ENCODE measurements at regions not wholly inside any gene's neighbourhood (a gene's known extent, or its start where the extent isn't known, plus 50 kb on each side); places are given as distances from the start of the nearest gene placed in this dataset.

- peaks cover 13% of the 10 kb centered on the region for H3K4me1 ChIP-seq (replicated peaks; ENCODE audit: insufficient read depth)
- ChIA-PET POLR2A (ENCODE audit: unreplicated experiment) (no interaction called here), CTCF (no interaction called here)
- no peak for DNase-seq
- no peaks in the 10 kb centered on the region for H4K20me1 ChIP-seq (ENCODE audit: insufficient read depth)
- H3K27me3 ChIP-seq (ENCODE audit: insufficient read depth, low read depth) = no peaks in the 10 kb centered on the region
- no peaks in the 10 kb centered on the region for H3K9me3 ChIP-seq (ENCODE audit: insufficient read depth, low read depth)
- no peak overlapping the region for H3K4me3 ChIP-seq
- H3F3A ChIP-seq (ENCODE audit: insufficient read depth, low read depth) = peaks cover 4% of the 10 kb centered on the region; the same call in 1 of the 2 replicates
- H3K79me2 ChIP-seq (ENCODE audit: low read depth) = no peaks in the 10 kb centered on the region
- H3K4me2 ChIP-seq = no peak overlapping the region
- intact Hi-C loops (cut with micrococcal nuclease; ENCODE audit: unreplicated experiment) = no loop called here
- no TSS peak for BruUV-seq (replicated peaks)
- H3K9me2 ChIP-seq (ENCODE audit: insufficient read depth) = no peaks in the 10 kb centered on the region
- no peak overlapping the region for H3K27ac ChIP-seq
- H3K36me3 ChIP-seq (ENCODE audit: low read depth) = no peaks in the 10 kb centered on the region
- no peak for TF ChIP-seq EZH2 (IDR thresholded peaks at IDR 0.05; ENCODE audit: low read depth)
- no peak for TF ChIP-seq CTCF (conservative IDR thresholded peaks at IDR 0.05)
- no peak overlapping the region for H2AFZ ChIP-seq
These were observed 80.4 kb upstream of the TRPC4 start for GRCh38 chr13:37950016-37950415.

- H3K9me3 ChIP-seq (ENCODE audit: insufficient read depth, low read depth) = no peaks in the 10 kb centered on the region
- no peak overlapping the region for H3K4me2 ChIP-seq
- no peaks in the 10 kb centered on the region for H3K9me2 ChIP-seq (ENCODE audit: insufficient read depth)
- DNase-seq = no peak
- H3K4me1 ChIP-seq (replicated peaks; ENCODE audit: insufficient read depth) = no peaks in the 10 kb centered on the region
- BruUV-seq (replicated peaks) = no TSS peak
- no peaks in the 10 kb centered on the region for H3K27me3 ChIP-seq (ENCODE audit: insufficient read depth, low read depth)
- CTCF ChIA-PET = no interaction called here
- POLR2A ChIA-PET (ENCODE audit: unreplicated experiment) = no interaction called here
- intact Hi-C loops (cut with micrococcal nuclease; ENCODE audit: unreplicated experiment) = no loop called here
- H4K20me1 ChIP-seq (ENCODE audit: insufficient read depth) = no peaks in the 10 kb centered on the region
- H3K36me3 ChIP-seq (ENCODE audit: low read depth) = no peaks in the 10 kb centered on the region
- no peak overlapping the region for H3K4me3 ChIP-seq
- H2AFZ ChIP-seq = no peak overlapping the region
- no peak for TF ChIP-seq CTCF (conservative IDR thresholded peaks at IDR 0.05)
- no peak for TF ChIP-seq EZH2 (IDR thresholded peaks at IDR 0.05; ENCODE audit: low read depth)
- no peak overlapping the region for H3K27ac ChIP-seq
- no peaks in the 10 kb centered on the region for H3F3A ChIP-seq (ENCODE audit: insufficient read depth, low read depth)
- no peaks in the 10 kb centered on the region for H3K79me2 ChIP-seq (ENCODE audit: low read depth)
These were observed 78.0 kb upstream of the TRPC4 start for GRCh38 chr13:37947419-37948140.

GRCh38 chr13:37945651-37946575, 76.3 kb upstream of the TRPC4 start:
- H3K4me1 ChIP-seq (replicated peaks; ENCODE audit: insufficient read depth) = no peaks in the 10 kb centered on the region
- H3K36me3 ChIP-seq (ENCODE audit: low read depth) = no peaks in the 10 kb centered on the region
- no peaks in the 10 kb centered on the region for H3K27me3 ChIP-seq (ENCODE audit: insufficient read depth, low read depth)
- no peaks in the 10 kb centered on the region for H3K79me2 ChIP-seq (ENCODE audit: low read depth)
- H4K20me1 ChIP-seq (ENCODE audit: insufficient read depth) = no peaks in the 10 kb centered on the region
- no TSS peak for BruUV-seq (replicated peaks)
- no peak overlapping the region for H3K27ac ChIP-seq
- no peak for DNase-seq
- H3K4me2 ChIP-seq = no peak overlapping the region
- TF ChIP-seq CTCF (conservative IDR thresholded peaks at IDR 0.05) (no peak), EZH2 (IDR thresholded peaks at IDR 0.05; ENCODE audit: low read depth) (no peak)
- ChIA-PET CTCF (no interaction called here), POLR2A (ENCODE audit: unreplicated experiment) (no interaction called here)
- no peaks in the 10 kb centered on the region for H3F3A ChIP-seq (ENCODE audit: insufficient read depth, low read depth)
- no peaks in the 10 kb centered on the region for H3K9me2 ChIP-seq (ENCODE audit: insufficient read depth)
- no peaks in the 10 kb centered on the region for H3K9me3 ChIP-seq (ENCODE audit: insufficient read depth, low read depth)
- no peak overlapping the region for H2AFZ ChIP-seq
- intact Hi-C loops (cut with micrococcal nuclease; ENCODE audit: unreplicated experiment) = no loop called here
- H3K4me3 ChIP-seq = no peak overlapping the region
